HG03064 (cell line): ENCODE measurements at regions not wholly inside any gene's neighbourhood (a gene's known extent, or its start where the extent isn't known, plus 50 kb on each side); places are given as distances from the start of the nearest gene placed in this dataset.

Source experiments
- ATAC-seq: cut with Tn5 transposase; IDR thresholded peaks from one replicate; pipeline ENCODE4 v1.9.1; 2021; ENCODE audit warnings: low read depth; ENCODE audit not compliant: unreplicated experiment

DNA sequence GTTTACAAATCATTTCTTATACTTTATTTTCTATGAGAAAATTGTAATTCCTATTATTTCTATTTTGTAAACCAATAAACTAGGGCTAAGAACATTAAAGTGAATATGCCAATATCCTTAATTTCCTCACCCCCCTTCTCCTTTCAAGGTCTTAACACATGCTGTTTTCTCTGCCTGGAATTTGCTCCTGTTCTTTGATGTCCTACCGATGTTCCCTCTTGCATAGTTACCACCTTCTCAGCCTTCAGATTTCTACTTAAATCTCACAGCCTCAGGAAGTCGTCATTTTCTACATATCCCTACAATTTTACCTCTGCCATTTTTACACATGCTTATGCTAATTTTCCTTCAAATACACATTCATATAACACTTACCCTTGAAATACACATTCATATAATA is 890.9 kb upstream of the CDH8 start:
- no peak for ATAC-seq

GRCh38 chr16:62926121-62926801 is 890.0 kb upstream of the CDH8 start:
- ATAC-seq: no peak

DNA sequence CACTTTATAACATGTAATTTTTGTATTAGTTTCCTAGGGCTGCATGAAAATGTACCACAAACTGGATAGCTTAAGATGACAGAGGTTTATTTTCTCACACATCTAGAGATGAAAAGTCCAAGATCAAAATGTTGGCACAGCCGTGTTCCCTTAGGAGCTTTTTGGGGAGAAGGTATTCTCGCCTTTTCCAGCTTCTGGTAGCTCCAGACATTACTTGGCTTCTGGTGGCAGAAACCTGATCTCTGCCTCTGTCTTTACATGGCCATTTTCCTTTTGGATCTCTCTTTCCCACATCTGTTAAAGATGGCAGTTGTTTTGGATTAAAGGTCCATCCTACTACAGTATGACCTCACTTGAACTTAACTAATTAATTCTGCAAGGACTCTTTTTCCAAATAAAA is 885.7 kb upstream of the CDH8 start:
- no peak for ATAC-seq

DNA sequence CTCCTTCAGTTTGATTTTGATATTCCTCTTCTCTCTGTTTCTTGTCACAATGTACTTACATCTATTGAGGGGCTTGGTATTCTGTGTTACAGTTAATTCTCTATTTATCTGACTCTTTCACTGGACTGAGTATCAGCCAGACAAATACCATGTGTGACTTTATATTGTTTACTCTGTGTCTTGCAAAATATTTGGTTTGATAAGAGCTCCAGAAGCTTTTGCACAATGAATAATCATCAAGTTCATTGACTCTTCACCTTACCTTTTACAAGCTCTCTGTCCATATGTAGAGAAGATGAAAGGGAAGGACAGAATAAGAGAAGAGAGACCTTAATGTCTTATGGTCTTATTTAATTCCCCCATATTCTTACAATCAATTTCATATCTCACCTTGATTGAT is 877.7 kb upstream of the CDH8 start:
- ATAC-seq: no peak

GRCh38 chr16:62913333-62913732 is 877.1 kb upstream of the CDH8 start:
- ATAC-seq: no peak

DNA sequence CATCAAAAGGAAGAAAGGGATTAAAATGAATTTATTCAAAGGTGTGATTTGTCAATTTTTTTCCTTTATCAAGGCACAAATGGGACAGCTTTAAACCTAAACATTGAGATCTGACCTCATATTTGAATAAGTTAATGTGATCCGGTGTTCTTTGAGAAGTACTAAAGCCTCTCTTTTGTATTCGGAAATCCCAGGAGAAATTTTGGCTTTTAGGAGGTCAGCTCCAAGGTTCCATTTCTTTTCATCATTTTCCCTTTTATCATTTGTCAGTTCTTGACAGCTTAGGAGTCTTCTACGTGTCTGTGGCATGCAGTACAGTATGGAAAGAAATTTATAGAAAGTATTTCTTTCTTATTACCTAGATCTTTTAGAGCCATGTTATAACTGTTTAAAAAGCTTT is 873.4 kb upstream of the CDH8 start:
- no peak for ATAC-seq

DNA sequence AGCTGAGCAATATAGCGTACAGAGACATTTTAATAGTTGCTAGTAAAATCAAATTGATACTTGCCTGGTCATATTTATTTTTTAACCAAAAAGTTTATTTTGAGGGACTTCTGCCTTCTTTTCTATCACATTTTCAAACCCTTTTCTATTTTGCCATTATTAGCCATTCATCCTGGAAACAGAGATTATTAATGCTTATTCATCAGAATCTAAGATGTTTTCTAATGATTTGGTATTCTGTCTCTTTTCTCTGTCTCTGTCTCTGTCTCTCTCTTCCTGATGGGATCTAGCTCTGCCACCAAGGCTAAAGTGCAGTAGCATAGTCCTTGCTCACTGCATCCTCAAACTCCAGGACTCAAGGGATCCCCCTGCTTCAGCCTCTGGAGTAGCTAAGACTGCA is 871.3 kb upstream of the CDH8 start:
- no peak for ATAC-seq

GRCh38 chr16:62903961-62904502 is 867.8 kb upstream of the CDH8 start:
- no peak for ATAC-seq

GRCh38 chr16:62899737-62900136 is 863.5 kb upstream of the CDH8 start:
- ATAC-seq: no peak

DNA sequence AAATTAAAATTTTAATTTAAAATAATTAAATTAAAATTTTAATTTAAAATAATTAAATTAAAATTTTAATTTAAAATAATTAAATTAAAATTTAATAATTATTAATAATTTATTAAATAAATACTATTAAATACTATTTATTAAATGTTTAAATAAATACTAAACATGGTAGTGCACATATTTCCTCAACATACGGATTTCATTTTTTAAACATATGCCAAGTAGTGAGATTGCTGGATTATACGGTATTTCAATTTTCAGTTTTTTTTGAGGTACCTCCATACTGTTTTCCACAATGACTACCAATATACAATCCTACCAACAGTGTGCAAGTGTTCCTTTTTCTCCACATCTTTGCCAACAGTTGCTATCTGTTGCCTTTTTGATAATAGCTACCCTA is 852.9 kb upstream of the CDH8 start:
- no peak for ATAC-seq

- no peak for ATAC-seq
These were observed 847.3 kb upstream of the CDH8 start for GRCh38 chr16:62883509-62883908.

DNA sequence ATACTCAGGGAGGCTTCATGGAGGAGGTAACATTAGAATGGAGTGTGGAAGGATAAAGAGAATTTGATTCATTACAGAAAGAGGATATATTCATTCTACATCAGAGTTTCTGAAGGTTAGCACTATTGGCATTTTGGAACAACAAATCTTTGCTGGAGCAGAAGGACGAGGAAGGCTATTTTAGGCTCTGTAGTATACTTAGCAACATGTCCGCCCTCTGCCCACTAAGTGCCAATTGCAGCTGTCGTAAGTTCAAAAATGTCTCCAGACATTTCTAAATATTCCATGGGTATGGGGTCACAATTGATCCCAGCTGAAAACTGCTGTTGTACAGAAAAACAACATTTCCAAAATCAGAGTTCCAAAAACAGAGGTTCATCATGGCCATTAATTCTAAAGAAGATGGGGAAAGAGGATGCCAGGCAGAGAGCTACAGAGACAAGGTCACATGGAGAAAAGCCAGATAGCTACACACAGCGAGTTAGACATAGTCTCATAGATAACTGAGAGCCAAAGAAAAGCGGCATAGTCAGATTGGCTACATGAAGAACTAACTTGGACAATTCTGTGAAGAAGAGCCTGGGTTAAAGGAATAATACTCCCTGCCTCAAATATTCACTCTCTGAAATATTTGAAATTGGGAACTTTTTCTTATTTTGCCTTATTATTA is 846.4 kb upstream of the CDH8 start:
- ATAC-seq: no peak

- no peak for ATAC-seq
These were observed 839.9 kb upstream of the CDH8 start for GRCh38 chr16:62876133-62876532.

GRCh38 chr16:62872339-62872738 is 836.1 kb upstream of the CDH8 start:
- no peak for ATAC-seq

- no peak for ATAC-seq
These were observed 834.3 kb upstream of the CDH8 start for GRCh38 chr16:62870554-62870953.

- ATAC-seq: no peak
These were observed 833.6 kb upstream of the CDH8 start for GRCh38 chr16:62869837-62870236.

DNA sequence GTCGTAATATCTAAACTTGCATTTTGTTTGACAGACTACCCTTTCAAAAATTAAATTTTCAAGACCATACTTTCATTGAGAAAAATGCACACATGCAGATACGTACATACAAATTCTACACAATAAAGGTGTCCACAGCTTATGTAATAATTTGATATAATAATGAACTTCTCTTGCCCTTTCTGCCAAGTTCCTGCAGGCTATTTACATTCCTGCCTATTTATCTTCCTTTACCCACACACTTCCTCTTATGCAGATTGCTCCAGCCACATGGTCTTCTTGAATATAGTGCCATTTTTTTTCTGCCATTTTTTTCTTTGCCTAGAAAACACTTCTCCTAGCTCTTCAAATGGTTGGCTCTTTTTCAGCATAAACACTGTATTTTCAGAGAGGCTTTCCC is 826.9 kb upstream of the CDH8 start:
- no peak for ATAC-seq

DNA sequence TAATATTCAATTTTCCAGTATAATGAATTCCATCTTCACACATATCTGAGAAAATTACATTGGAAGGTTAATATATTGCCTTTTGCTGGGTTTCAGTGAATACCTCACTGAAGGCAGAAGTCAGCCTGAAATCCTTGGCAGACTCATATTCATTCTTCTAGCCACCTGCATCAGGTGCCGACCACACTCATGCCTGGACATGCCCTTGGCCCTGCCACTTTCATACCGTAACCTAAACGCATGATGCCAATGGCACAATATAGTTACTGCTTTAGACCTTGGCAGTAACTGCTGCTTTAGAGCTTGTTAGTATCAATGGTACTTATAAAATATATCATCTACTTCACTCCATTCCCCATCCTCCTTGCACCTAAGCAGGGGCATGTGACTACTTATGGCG is 817.6 kb upstream of the CDH8 start:
- no peak for ATAC-seq

DNA sequence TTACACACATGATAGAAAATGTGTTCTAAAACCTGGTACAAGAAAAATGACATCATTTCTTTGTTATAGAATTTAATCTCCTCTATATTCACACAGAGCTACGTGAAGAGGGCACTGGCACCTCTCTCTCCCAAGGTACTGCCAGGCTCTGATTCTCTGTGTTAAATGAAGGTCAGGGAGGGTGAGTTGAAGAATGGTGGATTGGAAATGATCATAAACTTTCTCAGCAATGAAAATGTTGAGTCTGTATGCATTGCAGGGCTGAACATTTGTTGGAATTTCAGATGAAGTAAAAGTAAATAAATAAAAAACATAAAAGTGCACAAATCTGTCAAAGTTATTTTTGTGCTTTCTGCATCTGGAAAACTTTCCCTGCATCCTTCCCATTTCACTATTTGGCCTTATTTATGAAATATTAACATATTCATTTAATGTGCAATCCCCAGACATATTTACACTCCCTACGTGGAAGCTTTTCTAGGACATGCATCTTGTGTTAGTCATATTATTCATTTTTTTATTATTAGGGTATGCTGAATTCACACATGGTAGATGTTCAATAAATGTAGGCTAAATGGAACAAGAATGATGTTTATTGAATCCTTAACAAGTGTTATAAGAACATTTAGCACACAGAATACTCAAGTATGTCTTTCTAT is 810.3 kb upstream of the CDH8 start:
- ATAC-seq: no peak

GRCh38 chr16:62832214-62832613 is 796.0 kb upstream of the CDH8 start:
- ATAC-seq: no peak

DNA sequence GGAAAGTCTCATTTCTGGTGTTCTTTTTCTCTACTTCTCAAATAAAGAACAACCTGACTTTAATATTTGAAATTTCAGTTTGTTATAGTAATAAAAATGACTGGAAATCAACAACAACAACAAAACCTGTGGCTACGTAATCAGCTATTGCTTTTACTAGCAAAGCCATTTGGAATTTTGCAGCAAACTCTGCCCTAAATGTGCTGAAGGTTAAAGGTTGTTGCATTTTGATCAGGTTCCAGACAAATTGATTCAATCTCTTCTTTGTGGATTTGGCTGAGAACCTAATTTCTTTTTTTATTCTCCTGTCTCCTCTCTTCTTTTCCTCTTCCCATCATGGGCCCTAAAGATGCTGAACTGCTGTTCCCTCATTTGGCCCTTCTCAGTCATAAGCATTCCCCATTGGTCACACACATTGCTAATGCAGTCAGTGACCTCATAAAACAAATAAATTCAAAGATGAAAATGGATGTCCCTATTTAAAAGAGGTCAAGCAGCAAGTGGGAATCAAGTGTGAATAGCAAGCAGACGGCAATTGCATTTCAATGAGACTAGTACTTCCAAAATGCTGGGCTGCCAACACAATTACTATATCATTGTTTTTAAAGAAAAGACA is 795.1 kb upstream of the CDH8 start:
- no peak for ATAC-seq
